ENCODE measurements at regions not wholly inside any gene's neighbourhood (a gene's known extent, or its start where the extent isn't known, plus 50 kb on each side); places are given as distances from the start of the nearest gene placed in this dataset.

DNA sequence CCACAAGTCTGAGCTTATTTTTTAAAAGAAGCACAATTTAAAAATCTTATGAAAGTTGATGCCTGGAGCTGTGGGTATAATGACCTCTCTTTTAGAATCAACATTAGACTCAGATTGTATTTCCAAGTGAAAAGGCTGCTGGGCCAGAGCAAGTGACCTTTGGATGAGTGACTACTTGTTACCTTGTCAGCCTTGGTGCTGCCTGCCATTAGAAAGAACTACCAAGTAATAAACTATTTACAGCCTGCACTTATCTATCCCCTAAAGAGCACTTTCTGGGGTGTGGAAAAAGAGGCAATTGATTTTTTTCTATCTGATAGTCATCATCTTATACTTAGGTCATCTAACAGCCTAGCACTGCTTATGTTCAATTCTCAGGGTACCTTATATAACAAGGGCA, 134.9 kb upstream of the FBXL17 start:
- no peak for TF ChIP-seq EZH2phosphoT487 (IDR thresholded peaks at IDR 0.05; ENCODE audit: borderline replicate concordance, low read length)
- TF ChIP-seq, protein P1, sequence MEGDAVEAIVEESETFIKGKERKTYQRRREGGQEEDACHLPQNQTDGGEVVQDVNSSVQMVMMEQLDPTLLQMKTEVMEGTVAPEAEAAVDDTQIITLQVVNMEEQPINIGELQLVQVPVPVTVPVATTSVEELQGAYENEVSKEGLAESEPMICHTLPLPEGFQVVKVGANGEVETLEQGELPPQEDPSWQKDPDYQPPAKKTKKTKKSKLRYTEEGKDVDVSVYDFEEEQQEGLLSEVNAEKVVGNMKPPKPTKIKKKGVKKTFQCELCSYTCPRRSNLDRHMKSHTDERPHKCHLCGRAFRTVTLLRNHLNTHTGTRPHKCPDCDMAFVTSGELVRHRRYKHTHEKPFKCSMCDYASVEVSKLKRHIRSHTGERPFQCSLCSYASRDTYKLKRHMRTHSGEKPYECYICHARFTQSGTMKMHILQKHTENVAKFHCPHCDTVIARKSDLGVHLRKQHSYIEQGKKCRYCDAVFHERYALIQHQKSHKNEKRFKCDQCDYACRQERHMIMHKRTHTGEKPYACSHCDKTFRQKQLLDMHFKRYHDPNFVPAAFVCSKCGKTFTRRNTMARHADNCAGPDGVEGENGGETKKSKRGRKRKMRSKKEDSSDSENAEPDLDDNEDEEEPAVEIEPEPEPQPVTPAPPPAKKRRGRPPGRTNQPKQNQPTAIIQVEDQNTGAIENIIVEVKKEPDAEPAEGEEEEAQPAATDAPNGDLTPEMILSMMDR (IDR thresholded peaks at IDR 0.05; ENCODE audit: low read depth, low read length, poor library complexity, severe bottlenecking) = no peak
- Histone ChIP-seq H3K4me2 (ENCODE audit: low read length) (no peak overlapping the region), H3K4me1 (ENCODE audit: control insufficient read depth, low read length) (peaks cover 12% of the 10 kb centered on the region), H3K36me3 (ENCODE audit: control insufficient read depth, low read length) (no peaks in the 10 kb centered on the region), H3K79me2 (ENCODE audit: control insufficient read depth, low read length) (no peaks in the 10 kb centered on the region), H3F3A (ENCODE audit: control insufficient read depth, insufficient read depth) (peaks cover 6% of the 10 kb centered on the region; the same call in 1 of the 2 replicates), H3K4me3 (ENCODE audit: low read length) (no peak overlapping the region), H3K9me2 (replicated peaks; ENCODE audit: control insufficient read depth, low read length) (no peaks in the 10 kb centered on the region), H4K20me1 (ENCODE audit: control insufficient read depth, insufficient read depth, low read depth, low read length) (no peaks in the 10 kb centered on the region), H3K27ac (ENCODE audit: low read depth, low read length) (no peak overlapping the region), H3K9me3 (ENCODE audit: control insufficient read depth, insufficient read depth, low read length) (no peaks in the 10 kb centered on the region), H3K27me3 (ENCODE audit: control insufficient read depth, low read length) (0 out of 2 replicates have a peak, but pooled peaks cover 3% of the 10 kb centered on the region)

DNA sequence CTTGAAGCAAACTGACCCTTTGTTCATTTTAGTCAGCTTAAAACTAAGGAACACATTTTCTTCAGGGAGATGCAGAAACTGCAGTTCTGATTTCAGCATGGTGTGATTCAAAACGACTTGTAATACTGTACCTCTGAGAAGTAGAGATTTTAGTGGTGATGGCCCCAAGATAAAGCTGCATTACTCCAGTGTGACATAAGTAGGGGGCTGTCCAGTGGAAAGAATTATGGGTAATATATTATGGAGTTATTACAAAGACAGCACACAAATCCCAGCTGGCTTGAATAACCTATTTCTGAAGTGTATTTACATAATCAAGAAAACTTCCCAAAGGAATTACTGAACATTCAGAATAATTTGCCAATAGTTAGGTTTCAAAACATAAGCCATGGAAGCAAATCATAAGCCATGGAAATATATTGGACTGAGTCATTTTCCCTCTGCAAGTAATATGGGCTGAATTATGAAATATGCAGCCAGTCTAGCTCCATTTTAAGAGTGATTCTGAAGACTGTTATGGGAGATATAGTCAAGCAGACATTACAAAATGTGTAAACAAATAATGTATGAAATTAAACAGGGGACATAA, 133.7 kb upstream of the FBXL17 start:
- no peaks in the 10 kb centered on the region for H3F3A ChIP-seq (ENCODE audit: control insufficient read depth, insufficient read depth)
- H3K9me3 ChIP-seq (ENCODE audit: control insufficient read depth, insufficient read depth, low read length) = no peaks in the 10 kb centered on the region
- no peak overlapping the region for H3K4me3 ChIP-seq (ENCODE audit: low read length)
- H3K27ac ChIP-seq (ENCODE audit: low read depth, low read length) = no peak overlapping the region
- peaks cover under 1% of the 10 kb centered on the region; the same call in 1 of the 2 replicates for H3K4me1 ChIP-seq (ENCODE audit: control insufficient read depth, low read length)
- H3K27me3 ChIP-seq (ENCODE audit: control insufficient read depth, low read length) = 0 out of 2 replicates have a peak, but pooled peaks cover 3% of the 10 kb centered on the region
- H3K4me2 ChIP-seq (ENCODE audit: low read length) = no peak overlapping the region
- H3K79me2 ChIP-seq (ENCODE audit: control insufficient read depth, low read length) = no peaks in the 10 kb centered on the region
- no peaks in the 10 kb centered on the region for H4K20me1 ChIP-seq (ENCODE audit: control insufficient read depth, insufficient read depth, low read depth, low read length)
- no peaks in the 10 kb centered on the region for H3K9me2 ChIP-seq (replicated peaks; ENCODE audit: control insufficient read depth, low read length)
- no peaks in the 10 kb centered on the region for H3K36me3 ChIP-seq (ENCODE audit: control insufficient read depth, low read length)
- TF ChIP-seq, protein P1 (IDR thresholded peaks at IDR 0.05; ENCODE audit: low read depth, low read length, poor library complexity, severe bottlenecking) = no peak
- no peak for TF ChIP-seq EZH2phosphoT487 (IDR thresholded peaks at IDR 0.05; ENCODE audit: borderline replicate concordance, low read length)

DNA sequence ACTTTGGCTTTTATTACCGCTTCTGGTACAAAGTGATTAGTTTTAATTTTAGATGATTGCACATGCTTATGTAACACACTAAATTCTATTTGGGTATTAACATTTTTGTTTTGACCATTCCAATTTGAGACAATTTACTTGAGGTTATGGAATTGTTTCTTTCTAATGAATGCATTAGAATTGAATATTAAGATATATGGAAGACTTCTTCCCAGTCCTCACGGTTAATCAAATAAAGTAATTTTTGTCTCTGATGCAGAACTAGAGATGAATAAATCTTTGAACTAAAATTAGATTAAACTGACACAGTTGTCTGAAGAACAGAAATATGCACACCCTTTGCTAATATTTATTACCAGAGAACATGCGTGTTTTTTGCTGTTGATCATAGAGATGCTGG, 127.1 kb upstream of the FBXL17 start:
- Histone ChIP-seq H3K79me2 (ENCODE audit: control insufficient read depth, low read length) (no peaks in the 10 kb centered on the region), H3K36me3 (ENCODE audit: control insufficient read depth, low read length) (no peaks in the 10 kb centered on the region), H3K4me1 (ENCODE audit: control insufficient read depth, low read length) (no peaks in the 10 kb centered on the region), H4K20me1 (ENCODE audit: control insufficient read depth, insufficient read depth, low read depth, low read length) (no peaks in the 10 kb centered on the region), H3K9me3 (ENCODE audit: control insufficient read depth, insufficient read depth, low read length) (no peaks in the 10 kb centered on the region), H3K27me3 (ENCODE audit: control insufficient read depth, low read length) (0 out of 2 replicates have a peak, but pooled peaks cover 3% of the 10 kb centered on the region), H3K4me3 (ENCODE audit: low read length) (no peak overlapping the region), H3K4me2 (ENCODE audit: low read length) (no peak overlapping the region), H3K9me2 (replicated peaks; ENCODE audit: control insufficient read depth, low read length) (no peaks in the 10 kb centered on the region), H3K27ac (ENCODE audit: low read depth, low read length) (no peak overlapping the region), H3F3A (ENCODE audit: control insufficient read depth, insufficient read depth) (no peaks in the 10 kb centered on the region)
- no peak for TF ChIP-seq EZH2phosphoT487 (IDR thresholded peaks at IDR 0.05; ENCODE audit: borderline replicate concordance, low read length)
- TF ChIP-seq, protein P1 (IDR thresholded peaks at IDR 0.05; ENCODE audit: low read depth, low read length, poor library complexity, severe bottlenecking) = no peak

All from DOHH2 (cell line).